PC-3 (cell line): ENCODE measurements at regions not wholly inside any gene's neighbourhood (a gene's known extent, or its start where the extent isn't known, plus 50 kb on each side); places are given as distances from the start of the nearest gene placed in this dataset.

Experiments
- ATAC-seq: fragments of 200-7000 bp; cut with Tn5 transposase; 2 replicates; pipeline ENCODE4 v1.9.1; 2020; ENCODE audit warnings: mild to moderate bottlenecking, moderate library complexity
- BruUV-seq: library from RNA; stranded (reverse); fragments of 400-500 nt; replicated peaks from 2 replicates; lab custom pipeline; 2021; lab: Mats Ljungman, UMichigan
- CTCF ChIA-PET: fragments of 300-600 bp; sonication (Branson Sonifier 250); formaldehyde crosslinking; loops from one replicate; lab custom pipeline; 2022; ENCODE audit warnings: antibody characterized with exemption; lab: Charles Lee
- POLR2A ChIA-PET: fragments of 300-600 bp; sonication (Branson Sonifier 250); formaldehyde crosslinking; loops from one replicate; lab custom pipeline; 2022; ENCODE audit warnings: antibody characterized with exemption; ENCODE audit not compliant: unreplicated experiment; lab: Charles Lee
- DNase-seq: peaks from one replicate; pipeline ENCODE4 v3.0.0-alpha.2; 2015
- H2AFZ ChIP-seq: fragments of 300-600 bp; sonication (generic); 2 replicates; pipeline ENCODE4 v1.6.0; 2016; ENCODE audit warnings: antibody characterized with exemption, low read length
- H3F3A ChIP-seq: fragments of 300-600 bp; sonication (generic); one replicate; pipeline ENCODE4 v1.6.0; 2017; ENCODE audit warnings: antibody characterized with exemption, low read length, control low read depth, mild to moderate bottlenecking; ENCODE audit not compliant: unreplicated experiment
- H3K27ac ChIP-seq: fragments of 300-600 bp; sonication (generic); 2 replicates; pipeline ENCODE4 v1.5.1; 2016; ENCODE audit warnings: mild to moderate bottlenecking, low read length
- H3K27me3 ChIP-seq: fragments of 300-600 bp; sonication (generic); 2 replicates; pipeline ENCODE4 v1.6.1; 2016; ENCODE audit warnings: low read length, mixed read lengths
- H3K36me3 ChIP-seq: fragments of 300-600 bp; sonication (generic); 2 replicates; pipeline ENCODE4 v1.6.1; 2016; ENCODE audit warnings: low read depth, mixed run types, low read length, mixed read lengths
- H3K4me1 ChIP-seq: fragments of 300-600 bp; sonication (generic); 2 replicates; pipeline ENCODE4 v1.5.1; 2016; ENCODE audit warnings: low read length; ENCODE audit not compliant: insufficient read depth
- H3K4me2 ChIP-seq: fragments of 300-600 bp; sonication (generic); 2 replicates; pipeline ENCODE4 v1.6.0; 2016; ENCODE audit warnings: low read length
- H3K4me3 ChIP-seq: fragments of 300-600 bp; sonication (generic); 2 replicates; pipeline ENCODE4 v1.5.1; 2016; ENCODE audit warnings: mild to moderate bottlenecking, low read length, mixed read lengths
- H3K79me2 ChIP-seq: fragments of 300-600 bp; sonication (generic); 2 replicates; pipeline ENCODE4 v1.6.1; 2017; ENCODE audit warnings: low read length, mixed read lengths
- H3K9ac ChIP-seq: fragments of 300-600 bp; sonication (generic); 2 replicates; pipeline ENCODE4 v1.6.0; 2016; ENCODE audit warnings: mild to moderate bottlenecking, low read length
- H3K9me2 ChIP-seq: fragments of 300-600 bp; sonication (generic); replicated peaks from 2 replicates; pipeline ENCODE4 v1.6.1; 2016; ENCODE audit warnings: mixed run types, low read length, mixed read lengths
- H3K9me3 ChIP-seq: fragments of 300-600 bp; sonication (generic); 2 replicates; pipeline ENCODE4 v1.6.1; 2016; ENCODE audit warnings: low read length, mixed read lengths
- H4K20me1 ChIP-seq: fragments of 300-600 bp; sonication (generic); 2 replicates; pipeline ENCODE4 v1.6.1; 2016; ENCODE audit warnings: low read length, mixed read lengths
- EZH2 ChIP-seq: fragments of 300-600 bp; sonication (generic); IDR thresholded peaks from one replicate; pipeline ENCODE4 v1.6.1; 2017; ENCODE audit warnings: antibody characterized with exemption, mild to moderate bottlenecking, low read length; ENCODE audit not compliant: unreplicated experiment
- EZH2phosphoT487 ChIP-seq: fragments of 300-600 bp; sonication (generic); IDR thresholded peaks from 2 replicates; pipeline ENCODE4 v1.6.1; 2018; ENCODE audit warnings: mild to moderate bottlenecking, antibody characterized with exemption, low read length, borderline replicate concordance
- intact Hi-C: fragments of 100-400 bp; cut with micrococcal nuclease; formaldehyde crosslinking; loops from 2 replicates; pipeline ENCODE4 v1.9.0; 2023
- TF ChIP-seq, protein P1 (sequence below): fragments of 300-600 bp; sonication (generic); conservative IDR thresholded peaks from 2 replicates; pipeline ENCODE4 v1.5.1; 2017; ENCODE audit warnings: antibody characterized with exemption, low read depth, mild to moderate bottlenecking, low read length

DNA sequence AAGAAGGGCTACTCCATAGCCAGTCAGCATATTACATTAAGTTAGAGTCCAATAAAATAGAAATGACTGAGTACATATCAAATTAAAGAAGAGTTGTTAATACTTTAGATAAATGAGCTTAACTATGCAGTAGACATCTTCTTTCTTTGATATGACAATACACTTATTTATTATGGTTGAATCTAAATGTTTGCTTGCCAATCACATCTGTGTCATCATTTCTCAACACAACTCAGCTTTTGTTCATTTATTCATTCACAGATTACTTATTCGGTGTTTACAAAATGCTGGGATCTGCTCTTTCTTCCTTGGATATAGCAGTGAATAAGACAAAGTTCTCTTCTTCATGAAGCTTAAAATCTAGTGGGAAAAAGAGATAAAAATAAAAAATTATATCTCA, 614.6 kb upstream of the ATP2B1 start:
- H3F3A ChIP-seq, result no peaks in the 10 kb centered on the region
- no peak overlapping the region for H3K27ac ChIP-seq
- BruUV-seq, result no TSS peak
- H3K4me3 ChIP-seq, result no peak overlapping the region
- ATAC-seq, result no peak
- CTCF ChIA-PET, result no interaction called here
- DNase-seq, result no peak
- no peaks in the 10 kb centered on the region for H3K9me3 ChIP-seq
- TF ChIP-seq EZH2, result no peak
- TF ChIP-seq EZH2phosphoT487, result no peak
- TF ChIP-seq, protein P1, sequence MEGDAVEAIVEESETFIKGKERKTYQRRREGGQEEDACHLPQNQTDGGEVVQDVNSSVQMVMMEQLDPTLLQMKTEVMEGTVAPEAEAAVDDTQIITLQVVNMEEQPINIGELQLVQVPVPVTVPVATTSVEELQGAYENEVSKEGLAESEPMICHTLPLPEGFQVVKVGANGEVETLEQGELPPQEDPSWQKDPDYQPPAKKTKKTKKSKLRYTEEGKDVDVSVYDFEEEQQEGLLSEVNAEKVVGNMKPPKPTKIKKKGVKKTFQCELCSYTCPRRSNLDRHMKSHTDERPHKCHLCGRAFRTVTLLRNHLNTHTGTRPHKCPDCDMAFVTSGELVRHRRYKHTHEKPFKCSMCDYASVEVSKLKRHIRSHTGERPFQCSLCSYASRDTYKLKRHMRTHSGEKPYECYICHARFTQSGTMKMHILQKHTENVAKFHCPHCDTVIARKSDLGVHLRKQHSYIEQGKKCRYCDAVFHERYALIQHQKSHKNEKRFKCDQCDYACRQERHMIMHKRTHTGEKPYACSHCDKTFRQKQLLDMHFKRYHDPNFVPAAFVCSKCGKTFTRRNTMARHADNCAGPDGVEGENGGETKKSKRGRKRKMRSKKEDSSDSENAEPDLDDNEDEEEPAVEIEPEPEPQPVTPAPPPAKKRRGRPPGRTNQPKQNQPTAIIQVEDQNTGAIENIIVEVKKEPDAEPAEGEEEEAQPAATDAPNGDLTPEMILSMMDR, result no peak
- H2AFZ ChIP-seq, result no peak overlapping the region
- H3K4me2 ChIP-seq, result no peak overlapping the region
- no peak overlapping the region for H3K9ac ChIP-seq
- no peaks in the 10 kb centered on the region for H3K27me3 ChIP-seq
- intact Hi-C loops, result no loop called here
- POLR2A ChIA-PET, result no interaction called here
- no peaks in the 10 kb centered on the region for H3K36me3 ChIP-seq
- no peaks in the 10 kb centered on the region for H3K4me1 ChIP-seq
- H4K20me1 ChIP-seq, result no peaks in the 10 kb centered on the region
- no peaks in the 10 kb centered on the region for H3K9me2 ChIP-seq
- H3K79me2 ChIP-seq, result no peaks in the 10 kb centered on the region

DNA sequence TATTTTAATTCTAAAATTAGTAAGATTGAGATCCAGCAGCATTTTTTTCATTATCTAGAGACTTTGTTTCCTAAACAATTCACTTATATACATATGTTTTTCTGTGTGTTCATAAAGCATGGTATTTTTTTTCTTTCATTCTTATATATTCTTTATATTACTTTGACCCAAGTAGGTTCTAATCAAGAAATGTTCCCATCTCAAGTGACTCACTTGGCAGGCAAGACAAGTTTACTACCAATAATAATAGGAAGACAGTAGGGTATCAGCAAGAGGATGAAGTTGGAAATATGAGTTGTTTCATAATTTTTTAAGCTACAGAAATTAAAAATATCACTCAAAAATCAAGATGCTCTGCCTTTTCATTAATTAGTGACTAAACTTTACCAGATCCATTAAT, 613.4 kb upstream of the ATP2B1 start:
- no peak overlapping the region for H2AFZ ChIP-seq
- no peaks in the 10 kb centered on the region for H3F3A ChIP-seq
- no peak overlapping the region for H3K9ac ChIP-seq
- ChIA-PET POLR2A (no interaction called here), CTCF (no interaction called here)
- no peaks in the 10 kb centered on the region for H3K36me3 ChIP-seq
- no peaks in the 10 kb centered on the region for H3K9me2 ChIP-seq
- H4K20me1 ChIP-seq, result no peaks in the 10 kb centered on the region
- TF ChIP-seq EZH2phosphoT487, result no peak
- TF ChIP-seq, protein P1, result no peak
- TF ChIP-seq EZH2, result no peak
- H3K4me1 ChIP-seq, result no peaks in the 10 kb centered on the region
- no peak overlapping the region for H3K27ac ChIP-seq
- H3K9me3 ChIP-seq, result no peaks in the 10 kb centered on the region
- no peaks in the 10 kb centered on the region for H3K27me3 ChIP-seq
- ATAC-seq (no peak), DNase-seq (no peak)
- H3K4me2 ChIP-seq, result no peak overlapping the region
- no peak overlapping the region for H3K4me3 ChIP-seq
- BruUV-seq, result no TSS peak
- H3K79me2 ChIP-seq, result no peaks in the 10 kb centered on the region
- intact Hi-C loops, result no loop called here

DNA sequence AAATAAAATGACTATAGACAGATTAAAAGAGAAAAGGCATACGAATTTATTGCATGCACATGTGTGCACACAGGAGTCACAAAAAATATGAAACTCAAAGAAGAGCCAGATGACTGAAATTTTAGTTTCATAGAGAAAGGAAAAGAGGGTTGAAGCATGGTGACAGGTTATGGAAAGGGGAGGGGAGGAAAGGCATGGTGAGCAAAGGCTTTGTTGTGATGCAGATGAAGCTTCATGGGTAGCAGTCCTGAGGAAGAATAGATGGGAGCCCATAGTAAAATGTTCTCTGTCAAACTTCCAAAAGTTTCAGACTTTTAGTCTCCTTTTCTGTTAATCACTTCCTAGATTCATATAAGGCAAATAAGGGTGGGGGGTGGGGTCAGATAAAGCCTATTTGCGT, 612.7 kb upstream of the ATP2B1 start:
- CTCF ChIA-PET, result no interaction called here
- H3K36me3 ChIP-seq, result no peaks in the 10 kb centered on the region
- no peaks in the 10 kb centered on the region for H3K9me3 ChIP-seq
- DNase-seq (no peak), ATAC-seq (no peak)
- H3K9me2 ChIP-seq, result no peaks in the 10 kb centered on the region
- H3K9ac ChIP-seq, result no peak overlapping the region
- intact Hi-C loops, result no loop called here
- no peak overlapping the region for H3K27ac ChIP-seq
- H3K79me2 ChIP-seq, result no peaks in the 10 kb centered on the region
- TF ChIP-seq EZH2, result no peak
- TF ChIP-seq, protein P1, result no peak
- no peak for TF ChIP-seq EZH2phosphoT487
- no peaks in the 10 kb centered on the region for H3K4me1 ChIP-seq
- H4K20me1 ChIP-seq, result no peaks in the 10 kb centered on the region
- no peak overlapping the region for H3K4me2 ChIP-seq
- no peaks in the 10 kb centered on the region for H3K27me3 ChIP-seq
- H3K4me3 ChIP-seq, result no peak overlapping the region
- no TSS peak for BruUV-seq
- POLR2A ChIA-PET, result no interaction called here
- no peaks in the 10 kb centered on the region for H3F3A ChIP-seq
- no peak overlapping the region for H2AFZ ChIP-seq
